GM23338 (cell line): ENCODE measurements at regions not wholly inside any gene's neighbourhood (a gene's known extent, or its start where the extent isn't known, plus 50 kb on each side); places are given as distances from the start of the nearest gene placed in this dataset.

Experiments used
- ATAC-seq: fragments of 200-7000 bp; cut with Tn5 transposase; 3 replicates; pipeline ENCODE4 v1.9.1; 2020
- DNase-seq: peaks from one replicate; pipeline ENCODE4 v3.0.0-alpha.2; 2015; ENCODE audit warnings: low spot score
- H2AFZ ChIP-seq: fragments of 200-600 bp; sonication (generic); 2 replicates; pipeline ENCODE4 v1.8.0; 2016; ENCODE audit warnings: antibody characterized with exemption, mild to moderate bottlenecking, moderate library complexity
- H3F3A ChIP-seq: fragments of 200-600 bp; sonication (generic); replicated peaks from 2 replicates; pipeline ENCODE4 v1.8.0; 2017; ENCODE audit warnings: antibody characterized with exemption, mixed run types, low read depth
- H3K27ac ChIP-seq: fragments of 200-600 bp; sonication (generic); 2 replicates; pipeline ENCODE4 v1.6.1; 2016; ENCODE audit warnings: low read depth
- H3K27me3 ChIP-seq: fragments of 200-600 bp; sonication (generic); 2 replicates; pipeline ENCODE4 v1.8.0; 2016; ENCODE audit warnings: mild to moderate bottlenecking, mixed run types, moderate library complexity; ENCODE audit not compliant: insufficient read depth
- H3K36me3 ChIP-seq: fragments of 200-600 bp; sonication (generic); 2 replicates; pipeline ENCODE4 v1.8.0; 2016; ENCODE audit warnings: mild to moderate bottlenecking; ENCODE audit not compliant: insufficient read depth
- H3K4me1 ChIP-seq: fragments of 200-600 bp; sonication (generic); 2 replicates; pipeline ENCODE4 v1.8.0; 2016; ENCODE audit warnings: mild to moderate bottlenecking, moderate library complexity; ENCODE audit not compliant: insufficient read depth
- H3K4me2 ChIP-seq: fragments of 200-600 bp; sonication (generic); 2 replicates; pipeline ENCODE4 v1.7.1; 2017; ENCODE audit warnings: mixed run types
- H3K4me3 ChIP-seq: fragments of 200-600 bp; sonication (generic); 2 replicates; pipeline ENCODE4 v1.6.1; 2016; ENCODE audit warnings: mixed run types
- H3K79me2 ChIP-seq: fragments of 200-600 bp; sonication (generic); replicated peaks from 2 replicates; pipeline ENCODE4 v1.8.0; 2017; ENCODE audit warnings: mild to moderate bottlenecking; ENCODE audit not compliant: insufficient read depth
- H3K9me2 ChIP-seq: fragments of 200-600 bp; sonication (generic); 2 replicates; pipeline ENCODE4 v1.8.0; 2017; ENCODE audit not compliant: insufficient read depth
- H4K20me1 ChIP-seq: fragments of 200-600 bp; sonication (generic); replicated peaks from 2 replicates; pipeline ENCODE4 v1.8.0; 2017; ENCODE audit warnings: mild to moderate bottlenecking; ENCODE audit not compliant: insufficient read depth
- H3K27ac Mint-ChIP-seq: 2 replicates; pipeline ENCODE4 v1.8.0; 2020; ENCODE audit warnings: inconsistent platforms, mild to moderate bottlenecking, moderate library complexity, mixed read lengths
- H3K27me3 Mint-ChIP-seq: 3 replicates; pipeline ENCODE4 v1.8.0; 2022; ENCODE audit warnings: low read depth, mild to moderate bottlenecking, moderate library complexity, mixed read lengths, inconsistent platforms; ENCODE audit not compliant: insufficient read depth, poor library complexity
- H3K36me3 Mint-ChIP-seq: 3 replicates; pipeline ENCODE4 v1.8.0; 2021; ENCODE audit warnings: low read depth, mild to moderate bottlenecking, inconsistent platforms, moderate library complexity, mixed read lengths
- H3K4me1 Mint-ChIP-seq: 3 replicates; pipeline ENCODE4 v1.8.0; 2020; ENCODE audit warnings: mild to moderate bottlenecking, inconsistent platforms, mixed read lengths
- H3K4me3 Mint-ChIP-seq: 3 replicates; pipeline ENCODE4 v1.8.0; 2021; ENCODE audit warnings: moderate library complexity, mild to moderate bottlenecking, inconsistent platforms, mixed read lengths
- H3K9me3 Mint-ChIP-seq: 3 replicates; pipeline ENCODE4 v1.8.0; 2020; ENCODE audit warnings: moderate library complexity, mild to moderate bottlenecking, inconsistent platforms, mixed read lengths
- EZH2 ChIP-seq: fragments of 200-600 bp; sonication (generic); IDR thresholded peaks from one replicate; pipeline ENCODE4 v1.8.0; 2017; ENCODE audit warnings: antibody characterized with exemption, mild to moderate bottlenecking, low read depth; ENCODE audit not compliant: unreplicated experiment
- EZH2phosphoT487 ChIP-seq: fragments of 200-600 bp; sonication (generic); IDR thresholded peaks from one replicate; pipeline ENCODE4 v1.8.1; 2018; ENCODE audit warnings: antibody characterized with exemption; ENCODE audit not compliant: unreplicated experiment
- NANOG ChIP-seq: IDR thresholded peaks from 2 replicates; pipeline ENCODE4 v1.6.1; 2016; ENCODE audit warnings: antibody characterized with exemption, borderline replicate concordance
- STAT1 ChIP-seq: IDR thresholded peaks from one replicate; pipeline ENCODE4 v1.6.1; 2016; ENCODE audit warnings: antibody characterized with exemption; ENCODE audit not compliant: unreplicated experiment
- TF ChIP-seq, protein P1 (sequence below): IDR thresholded peaks from 2 replicates; pipeline ENCODE4 v1.6.1; 2016; ENCODE audit warnings: antibody characterized with exemption
- TF ChIP-seq, protein P2 (sequence below), 2 experiments: fragments of 200-600 bp in 1 of 2; sonication (generic) in 1 of 2; conservative IDR thresholded peaks; 2 replicates each; pipeline versions ENCODE4 v1.5.1 to v1.6.1; 2016 to 2017; ENCODE audit warnings: antibody characterized with exemption in 2 of 2, low read depth in 2 of 2, mild to moderate bottlenecking in 2 of 2, moderate library complexity in 1 of 2
- TF ChIP-seq, protein P3 (sequence below): IDR thresholded peaks from one replicate; pipeline ENCODE4 v1.6.1; 2018; ENCODE audit warnings: antibody characterized with exemption; ENCODE audit not compliant: unreplicated experiment

DNA sequence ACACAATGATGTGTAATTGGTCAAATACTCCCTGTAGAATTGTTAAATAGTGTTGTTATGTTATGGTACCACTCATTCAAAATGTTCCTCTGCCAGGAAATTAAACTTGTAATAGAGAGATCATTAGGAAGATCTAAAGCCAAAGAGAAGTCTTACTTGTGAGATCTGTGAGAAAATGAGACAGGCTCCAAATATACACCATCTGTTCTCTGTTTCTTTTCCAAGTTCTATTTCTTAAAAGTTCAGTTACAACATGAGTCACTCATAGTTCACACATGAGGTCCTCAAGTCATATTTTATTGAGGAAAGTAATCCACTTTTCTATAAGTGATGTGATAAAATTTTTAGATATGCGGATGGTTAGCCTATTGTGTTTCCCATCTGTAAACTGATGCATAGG is 1038.1 kb upstream of the PRR20A start:
- Histone ChIP-seq H2AFZ (no peak overlapping the region), H3K27ac (no peak overlapping the region), H3K4me1 (no peaks in the 10 kb centered on the region), H3F3A (no peaks in the 10 kb centered on the region), H3K9me2 (peaks cover 5% of the 10 kb centered on the region; the same call in 1 of the 2 replicates), H3K79me2 (no peaks in the 10 kb centered on the region), H4K20me1 (no peaks in the 10 kb centered on the region), H3K4me3 (no peak overlapping the region), H3K36me3 (no peaks in the 10 kb centered on the region), H3K27me3 (no peaks in the 10 kb centered on the region), H3K4me2 (no peak overlapping the region)
- H3K27ac Mint-ChIP-seq, result no peak overlapping the region
- no peaks in the 10 kb centered on the region; the same call in 2 of the 3 replicates for H3K4me1 Mint-ChIP-seq
- H3K27me3 Mint-ChIP-seq, result no peaks in the 10 kb centered on the region
- no peak for DNase-seq
- H3K4me3 Mint-ChIP-seq, result no peak overlapping the region
- no peak for ATAC-seq
- no peak for TF ChIP-seq STAT1
- no peak for TF ChIP-seq EZH2
- TF ChIP-seq, protein P1, sequence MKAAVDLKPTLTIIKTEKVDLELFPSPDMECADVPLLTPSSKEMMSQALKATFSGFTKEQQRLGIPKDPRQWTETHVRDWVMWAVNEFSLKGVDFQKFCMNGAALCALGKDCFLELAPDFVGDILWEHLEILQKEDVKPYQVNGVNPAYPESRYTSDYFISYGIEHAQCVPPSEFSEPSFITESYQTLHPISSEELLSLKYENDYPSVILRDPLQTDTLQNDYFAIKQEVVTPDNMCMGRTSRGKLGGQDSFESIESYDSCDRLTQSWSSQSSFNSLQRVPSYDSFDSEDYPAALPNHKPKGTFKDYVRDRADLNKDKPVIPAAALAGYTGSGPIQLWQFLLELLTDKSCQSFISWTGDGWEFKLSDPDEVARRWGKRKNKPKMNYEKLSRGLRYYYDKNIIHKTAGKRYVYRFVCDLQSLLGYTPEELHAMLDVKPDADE, result no peak
- no peak for TF ChIP-seq EZH2phosphoT487
- TF ChIP-seq, protein P2, sequence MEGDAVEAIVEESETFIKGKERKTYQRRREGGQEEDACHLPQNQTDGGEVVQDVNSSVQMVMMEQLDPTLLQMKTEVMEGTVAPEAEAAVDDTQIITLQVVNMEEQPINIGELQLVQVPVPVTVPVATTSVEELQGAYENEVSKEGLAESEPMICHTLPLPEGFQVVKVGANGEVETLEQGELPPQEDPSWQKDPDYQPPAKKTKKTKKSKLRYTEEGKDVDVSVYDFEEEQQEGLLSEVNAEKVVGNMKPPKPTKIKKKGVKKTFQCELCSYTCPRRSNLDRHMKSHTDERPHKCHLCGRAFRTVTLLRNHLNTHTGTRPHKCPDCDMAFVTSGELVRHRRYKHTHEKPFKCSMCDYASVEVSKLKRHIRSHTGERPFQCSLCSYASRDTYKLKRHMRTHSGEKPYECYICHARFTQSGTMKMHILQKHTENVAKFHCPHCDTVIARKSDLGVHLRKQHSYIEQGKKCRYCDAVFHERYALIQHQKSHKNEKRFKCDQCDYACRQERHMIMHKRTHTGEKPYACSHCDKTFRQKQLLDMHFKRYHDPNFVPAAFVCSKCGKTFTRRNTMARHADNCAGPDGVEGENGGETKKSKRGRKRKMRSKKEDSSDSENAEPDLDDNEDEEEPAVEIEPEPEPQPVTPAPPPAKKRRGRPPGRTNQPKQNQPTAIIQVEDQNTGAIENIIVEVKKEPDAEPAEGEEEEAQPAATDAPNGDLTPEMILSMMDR (conservative IDR thresholded peaks at IDR 0.05; ENCODE audit: low read depth in 2 of 2), result no peak
- peaks cover 12% of the 10 kb centered on the region; the same call in 2 of the 3 replicates for H3K36me3 Mint-ChIP-seq
- H3K9me3 Mint-ChIP-seq, result peaks cover 4% of the 10 kb centered on the region; the same call in 1 of the 3 replicates

DNA sequence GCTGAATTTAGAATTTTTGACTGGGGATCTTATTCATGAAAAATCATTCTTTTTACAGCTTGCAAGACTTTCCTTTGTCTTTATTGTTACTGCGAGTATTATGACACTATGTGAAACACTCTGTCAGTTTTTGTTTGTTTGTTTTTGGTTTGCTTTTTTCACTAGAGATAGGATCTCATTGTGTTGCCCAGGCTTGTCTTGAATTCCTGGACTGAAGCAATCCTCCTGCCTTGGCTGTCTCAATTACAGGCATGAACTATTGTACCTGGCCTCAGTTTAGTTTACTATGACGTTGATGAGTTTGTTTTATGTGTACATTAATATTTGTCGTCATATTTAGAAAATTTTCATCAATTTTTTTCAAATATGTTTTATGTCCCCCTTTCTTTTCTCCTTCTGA is 1030.0 kb upstream of the PRR20A start:
- no peak overlapping the region for H3K27ac ChIP-seq
- no peak overlapping the region for H3K4me2 ChIP-seq
- no peak for TF ChIP-seq NANOG
- TF ChIP-seq, protein P3, sequence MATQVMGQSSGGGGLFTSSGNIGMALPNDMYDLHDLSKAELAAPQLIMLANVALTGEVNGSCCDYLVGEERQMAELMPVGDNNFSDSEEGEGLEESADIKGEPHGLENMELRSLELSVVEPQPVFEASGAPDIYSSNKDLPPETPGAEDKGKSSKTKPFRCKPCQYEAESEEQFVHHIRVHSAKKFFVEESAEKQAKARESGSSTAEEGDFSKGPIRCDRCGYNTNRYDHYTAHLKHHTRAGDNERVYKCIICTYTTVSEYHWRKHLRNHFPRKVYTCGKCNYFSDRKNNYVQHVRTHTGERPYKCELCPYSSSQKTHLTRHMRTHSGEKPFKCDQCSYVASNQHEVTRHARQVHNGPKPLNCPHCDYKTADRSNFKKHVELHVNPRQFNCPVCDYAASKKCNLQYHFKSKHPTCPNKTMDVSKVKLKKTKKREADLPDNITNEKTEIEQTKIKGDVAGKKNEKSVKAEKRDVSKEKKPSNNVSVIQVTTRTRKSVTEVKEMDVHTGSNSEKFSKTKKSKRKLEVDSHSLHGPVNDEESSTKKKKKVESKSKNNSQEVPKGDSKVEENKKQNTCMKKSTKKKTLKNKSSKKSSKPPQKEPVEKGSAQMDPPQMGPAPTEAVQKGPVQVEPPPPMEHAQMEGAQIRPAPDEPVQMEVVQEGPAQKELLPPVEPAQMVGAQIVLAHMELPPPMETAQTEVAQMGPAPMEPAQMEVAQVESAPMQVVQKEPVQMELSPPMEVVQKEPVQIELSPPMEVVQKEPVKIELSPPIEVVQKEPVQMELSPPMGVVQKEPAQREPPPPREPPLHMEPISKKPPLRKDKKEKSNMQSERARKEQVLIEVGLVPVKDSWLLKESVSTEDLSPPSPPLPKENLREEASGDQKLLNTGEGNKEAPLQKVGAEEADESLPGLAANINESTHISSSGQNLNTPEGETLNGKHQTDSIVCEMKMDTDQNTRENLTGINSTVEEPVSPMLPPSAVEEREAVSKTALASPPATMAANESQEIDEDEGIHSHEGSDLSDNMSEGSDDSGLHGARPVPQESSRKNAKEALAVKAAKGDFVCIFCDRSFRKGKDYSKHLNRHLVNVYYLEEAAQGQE, result no peak
- TF ChIP-seq, protein P1, result no peak
- H3F3A ChIP-seq, result no peaks in the 10 kb centered on the region
- Mint-ChIP-seq H3K4me1 (peaks cover 16% of the 10 kb centered on the region), H3K4me3 (no peak overlapping the region), H3K36me3 (no peaks in the 10 kb centered on the region; the same call in 1 of the 3 replicates), H3K27ac (peak overlapping the region; percentile 69), H3K27me3 (peaks cover 5% of the 10 kb centered on the region), H3K9me3 (no peaks in the 10 kb centered on the region)
- no peaks in the 10 kb centered on the region for H3K36me3 ChIP-seq
- H4K20me1 ChIP-seq, result no peaks in the 10 kb centered on the region
- H3K9me2 ChIP-seq, result no peaks in the 10 kb centered on the region
- H2AFZ ChIP-seq, result no peak overlapping the region
- H3K4me3 ChIP-seq, result no peak overlapping the region
- DNase-seq (no peak), ATAC-seq (no peak)
- H3K27me3 ChIP-seq, result no peaks in the 10 kb centered on the region
- H3K79me2 ChIP-seq, result no peaks in the 10 kb centered on the region
- peaks cover 24% of the 10 kb centered on the region for H3K4me1 ChIP-seq
